ENCODE measurements at regions not wholly inside any gene's neighbourhood (a gene's known extent, or its start where the extent isn't known, plus 50 kb on each side); places are given as distances from the start of the nearest gene placed in this dataset.

DNA sequence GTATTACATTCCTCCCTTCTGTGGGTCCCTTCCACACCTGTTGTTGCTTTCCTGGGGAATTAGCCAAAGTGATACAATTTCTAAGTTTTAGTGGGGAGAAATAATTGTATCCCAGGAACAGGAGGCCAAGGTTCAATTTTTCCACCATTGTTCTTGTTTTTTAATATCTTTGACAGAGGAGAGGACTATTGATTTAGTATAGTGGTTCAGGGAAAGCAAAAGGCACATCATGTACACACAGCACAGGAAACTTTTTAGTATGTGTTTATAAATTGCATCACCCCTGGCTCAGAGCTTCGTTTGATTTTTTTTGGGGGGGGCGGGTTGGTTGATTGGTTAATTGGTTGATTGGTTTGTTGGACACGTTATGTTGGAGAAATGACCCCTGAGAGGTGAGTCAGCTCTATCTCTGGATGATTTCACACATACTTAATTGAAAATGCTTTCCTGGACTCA lies 431.6 kb downstream of the PID1 start:
- H3K27me3 ChIP-seq (ENCODE audit: low read length), result no peaks in the 10 kb centered on the region
- H2AFZ ChIP-seq (ENCODE audit: low read length), result no peak overlapping the region
- H3K9me2 ChIP-seq (replicated peaks; ENCODE audit: insufficient read depth, low read length), result no peaks in the 10 kb centered on the region
- no peak overlapping the region for H3K27ac ChIP-seq (ENCODE audit: low read length)
- no peaks in the 10 kb centered on the region for H3K79me2 ChIP-seq (ENCODE audit: low read length)
- no peaks in the 10 kb centered on the region for H3K4me1 ChIP-seq (ENCODE audit: low read length)
- no peaks in the 10 kb centered on the region for H3K36me3 ChIP-seq (ENCODE audit: insufficient read depth, low read length)
- no peak overlapping the region for H3K9ac ChIP-seq (ENCODE audit: low read length)
- no peak for DNase-seq
- H3K4me3 ChIP-seq (ENCODE audit: low read length), result no peak overlapping the region
- no peak overlapping the region for H3K4me2 ChIP-seq (ENCODE audit: low read depth, low read length, poor library complexity, severe bottlenecking)
- no peaks in the 10 kb centered on the region for H3K9me3 ChIP-seq (ENCODE audit: low read length)
- no peaks in the 10 kb centered on the region for H4K20me1 ChIP-seq (ENCODE audit: insufficient read depth, low read depth, low read length)

GRCh38 chr2:228838819-228839218 lies 432.3 kb downstream of the PID1 start:
- no peak for DNase-seq
- Histone ChIP-seq H3K4me2 (ENCODE audit: low read depth, low read length, poor library complexity, severe bottlenecking) (no peak overlapping the region), H3K27me3 (ENCODE audit: low read length) (no peaks in the 10 kb centered on the region), H3K79me2 (ENCODE audit: low read length) (no peaks in the 10 kb centered on the region), H2AFZ (ENCODE audit: low read length) (no peak overlapping the region), H3K9me3 (ENCODE audit: low read length) (no peaks in the 10 kb centered on the region), H3K27ac (ENCODE audit: low read length) (no peak overlapping the region), H3K9me2 (replicated peaks; ENCODE audit: insufficient read depth, low read length) (no peaks in the 10 kb centered on the region), H3K4me1 (ENCODE audit: low read length) (no peaks in the 10 kb centered on the region), H3K9ac (ENCODE audit: low read length) (no peak overlapping the region), H4K20me1 (ENCODE audit: insufficient read depth, low read depth, low read length) (no peaks in the 10 kb centered on the region), H3K36me3 (ENCODE audit: insufficient read depth, low read length) (no peaks in the 10 kb centered on the region), H3K4me3 (ENCODE audit: low read length) (no peak overlapping the region)

DNA sequence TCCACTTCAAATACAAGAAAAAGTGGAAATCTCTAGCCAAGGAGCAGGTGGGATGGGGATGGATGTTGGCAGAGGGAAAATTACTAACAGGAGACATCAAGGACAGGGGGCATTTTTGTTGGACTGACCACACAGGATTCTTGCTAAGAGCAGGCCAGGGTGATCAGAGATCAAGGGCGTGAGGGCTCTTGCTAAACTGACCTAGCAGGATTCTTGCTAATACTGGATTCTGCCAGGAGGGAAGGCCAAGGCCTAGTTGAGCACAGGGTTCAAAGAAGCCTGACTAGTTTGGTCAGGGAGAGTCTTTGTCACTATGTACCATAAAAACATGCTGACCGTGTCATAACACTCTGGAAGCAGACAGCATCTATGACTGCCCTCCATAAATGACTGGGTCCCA lies 442.7 kb downstream of the PID1 start:
- Histone ChIP-seq H3K9ac (ENCODE audit: low read length) (no peak overlapping the region), H2AFZ (ENCODE audit: low read length) (no peak overlapping the region), H3K9me3 (ENCODE audit: low read length) (no peaks in the 10 kb centered on the region), H3K4me3 (ENCODE audit: low read length) (no peak overlapping the region), H4K20me1 (ENCODE audit: insufficient read depth, low read depth, low read length) (no peaks in the 10 kb centered on the region), H3K4me1 (ENCODE audit: low read length) (no peaks in the 10 kb centered on the region), H3K9me2 (replicated peaks; ENCODE audit: insufficient read depth, low read length) (no peaks in the 10 kb centered on the region), H3K36me3 (ENCODE audit: insufficient read depth, low read length) (no peaks in the 10 kb centered on the region), H3K27ac (ENCODE audit: low read length) (no peak overlapping the region), H3K4me2 (ENCODE audit: low read depth, low read length, poor library complexity, severe bottlenecking) (no peak overlapping the region), H3K79me2 (ENCODE audit: low read length) (no peaks in the 10 kb centered on the region), H3K27me3 (ENCODE audit: low read length) (no peaks in the 10 kb centered on the region)
- no peak for DNase-seq

DNA sequence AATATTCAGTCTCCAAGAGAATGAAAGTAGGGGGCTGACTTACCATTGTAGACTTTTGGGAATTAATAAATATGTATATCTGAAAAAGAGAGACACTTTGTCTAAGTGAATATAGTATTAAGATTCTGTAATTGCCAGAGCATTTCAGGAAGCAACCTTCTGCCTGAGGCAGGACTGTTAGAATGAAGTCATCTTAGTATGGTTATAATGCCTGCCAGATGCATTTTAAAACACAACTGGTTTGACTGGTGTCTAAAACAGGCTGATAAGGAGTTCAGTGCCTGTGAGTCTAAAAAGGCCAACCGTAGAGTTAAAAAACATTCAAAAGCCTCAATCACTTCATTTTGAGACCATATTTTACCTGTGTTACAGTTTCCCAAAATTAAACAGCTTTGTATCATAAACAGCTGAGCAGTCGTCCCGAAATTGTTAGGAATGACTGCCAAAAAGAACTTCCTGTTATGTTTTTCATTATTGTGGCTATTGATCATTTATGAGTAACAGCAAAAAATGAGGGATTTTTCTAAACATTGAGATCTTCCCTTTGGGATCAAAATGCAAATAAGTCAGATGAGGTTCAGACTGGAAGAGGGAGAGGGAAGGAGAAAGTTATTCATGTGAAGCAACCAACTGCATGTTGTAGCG lies 443.9 kb downstream of the PID1 start:
- Histone ChIP-seq H3K27me3 (ENCODE audit: low read length) (no peaks in the 10 kb centered on the region), H3K9ac (ENCODE audit: low read length) (no peak overlapping the region), H3K36me3 (ENCODE audit: insufficient read depth, low read length) (no peaks in the 10 kb centered on the region), H4K20me1 (ENCODE audit: insufficient read depth, low read depth, low read length) (no peaks in the 10 kb centered on the region), H3K9me3 (ENCODE audit: low read length) (no peaks in the 10 kb centered on the region), H3K4me2 (ENCODE audit: low read depth, low read length, poor library complexity, severe bottlenecking) (no peak overlapping the region), H2AFZ (ENCODE audit: low read length) (no peak overlapping the region), H3K79me2 (ENCODE audit: low read length) (no peaks in the 10 kb centered on the region), H3K4me3 (ENCODE audit: low read length) (no peak overlapping the region), H3K9me2 (replicated peaks; ENCODE audit: insufficient read depth, low read length) (no peaks in the 10 kb centered on the region), H3K27ac (ENCODE audit: low read length) (no peak overlapping the region), H3K4me1 (ENCODE audit: low read length) (no peaks in the 10 kb centered on the region)
- no peak for DNase-seq

DNA sequence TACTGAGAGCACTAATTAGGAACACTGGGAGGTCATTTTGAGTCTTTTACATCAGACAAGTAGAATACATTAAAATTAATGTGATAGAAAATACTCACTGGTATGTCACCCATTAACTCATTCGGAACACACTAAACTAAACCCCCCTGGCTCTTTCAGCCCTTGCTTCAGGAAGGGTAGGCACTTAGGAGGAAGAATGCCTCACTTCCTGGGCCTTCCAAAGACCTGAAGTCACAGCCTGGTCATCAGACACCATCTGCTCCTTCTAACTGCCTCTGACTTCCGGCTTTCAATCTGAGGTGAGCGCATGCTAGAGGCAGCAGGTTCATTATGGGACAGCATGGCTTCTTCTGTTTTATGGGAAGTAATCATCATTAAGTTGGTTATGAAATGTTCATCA lies 451.4 kb downstream of the PID1 start:
- no peaks in the 10 kb centered on the region for H3K27me3 ChIP-seq (ENCODE audit: low read length)
- no peaks in the 10 kb centered on the region for H3K9me3 ChIP-seq (ENCODE audit: low read length)
- H3K4me2 ChIP-seq (ENCODE audit: low read depth, low read length, poor library complexity, severe bottlenecking), result no peak overlapping the region
- H3K4me1 ChIP-seq (ENCODE audit: low read length), result no peaks in the 10 kb centered on the region
- no peak overlapping the region for H2AFZ ChIP-seq (ENCODE audit: low read length)
- DNase-seq, result no peak
- no peaks in the 10 kb centered on the region for H3K79me2 ChIP-seq (ENCODE audit: low read length)
- no peaks in the 10 kb centered on the region for H3K36me3 ChIP-seq (ENCODE audit: insufficient read depth, low read length)
- H3K4me3 ChIP-seq (ENCODE audit: low read length), result no peak overlapping the region
- H3K9me2 ChIP-seq (replicated peaks; ENCODE audit: insufficient read depth, low read length), result no peaks in the 10 kb centered on the region
- no peak overlapping the region for H3K9ac ChIP-seq (ENCODE audit: low read length)
- no peak overlapping the region for H3K27ac ChIP-seq (ENCODE audit: low read length)
- H4K20me1 ChIP-seq (ENCODE audit: insufficient read depth, low read depth, low read length), result no peaks in the 10 kb centered on the region

DNA sequence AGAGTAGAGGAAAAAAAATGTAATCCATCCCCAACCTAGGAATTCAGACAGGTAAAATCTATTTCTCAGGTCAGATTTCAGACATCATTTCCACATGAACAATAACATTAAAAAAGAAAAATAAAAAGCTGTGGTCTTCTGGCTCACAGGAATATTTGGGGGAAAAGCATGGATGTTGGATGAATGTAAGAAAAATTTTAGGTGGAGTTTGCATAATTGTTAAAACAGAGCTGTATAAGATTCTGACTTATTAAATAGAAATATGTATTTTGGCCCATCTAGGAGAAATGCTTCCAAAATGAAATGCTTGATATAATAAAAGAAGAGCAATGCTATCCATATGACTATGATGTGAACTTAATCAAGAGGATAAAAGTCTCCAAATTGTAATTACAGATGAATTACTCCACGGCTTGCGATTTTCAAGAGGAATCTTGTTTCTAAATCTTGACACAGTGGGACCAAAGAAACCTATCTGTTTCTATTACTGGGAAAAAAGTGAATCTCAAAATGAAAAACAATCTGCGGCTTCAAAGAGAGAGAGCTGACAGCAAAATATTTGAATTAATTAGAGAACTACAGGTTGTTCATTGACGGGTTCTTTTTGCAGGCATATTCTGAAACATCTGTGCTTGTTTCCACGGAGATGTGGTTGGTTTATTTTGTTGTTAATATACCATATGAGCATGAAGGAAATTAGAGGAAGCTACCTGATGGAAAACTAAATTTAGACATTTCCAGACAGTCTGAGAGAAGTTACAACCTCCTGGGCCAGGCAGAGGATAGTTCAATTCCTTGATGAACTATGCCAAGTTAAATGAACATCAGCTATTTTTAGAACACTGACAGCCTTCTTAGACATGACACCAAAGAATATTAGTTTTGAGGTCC lies 468.7 kb downstream of the PID1 start:
- no peaks in the 10 kb centered on the region for H3K27me3 ChIP-seq (ENCODE audit: low read length)
- no peak overlapping the region for H3K4me3 ChIP-seq (ENCODE audit: low read length)
- no peaks in the 10 kb centered on the region for H3K36me3 ChIP-seq (ENCODE audit: insufficient read depth, low read length)
- no peaks in the 10 kb centered on the region for H3K9me2 ChIP-seq (replicated peaks; ENCODE audit: insufficient read depth, low read length)
- no peaks in the 10 kb centered on the region for H3K4me1 ChIP-seq (ENCODE audit: low read length)
- H4K20me1 ChIP-seq (ENCODE audit: insufficient read depth, low read depth, low read length), result no peaks in the 10 kb centered on the region
- no peaks in the 10 kb centered on the region for H3K9me3 ChIP-seq (ENCODE audit: low read length)
- no peak for DNase-seq
- no peak overlapping the region for H3K27ac ChIP-seq (ENCODE audit: low read length)
- H2AFZ ChIP-seq (ENCODE audit: low read length), result no peak overlapping the region
- no peaks in the 10 kb centered on the region for H3K79me2 ChIP-seq (ENCODE audit: low read length)
- H3K4me2 ChIP-seq (ENCODE audit: low read depth, low read length, poor library complexity, severe bottlenecking), result no peak overlapping the region
- H3K9ac ChIP-seq (ENCODE audit: low read length), result no peak overlapping the region

DNA sequence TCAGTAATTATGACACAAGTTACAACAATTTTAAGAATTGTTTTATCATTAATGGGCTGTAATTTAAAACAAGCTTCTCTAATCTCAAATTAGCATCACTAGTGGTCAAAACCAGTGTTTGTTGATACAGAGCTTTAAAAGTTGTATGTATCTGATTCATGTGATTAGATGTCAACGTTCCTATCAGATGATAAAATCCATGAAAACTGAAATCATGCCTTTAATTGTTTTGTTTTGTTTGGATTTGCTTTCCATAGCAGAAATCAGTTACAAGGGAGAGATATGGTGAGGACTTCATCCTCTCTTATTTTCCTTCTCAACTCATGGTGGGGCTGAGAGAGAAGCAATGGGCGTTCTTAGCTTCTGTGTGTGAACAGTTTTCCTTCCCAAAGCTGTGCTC lies 469.6 kb downstream of the PID1 start:
- no peaks in the 10 kb centered on the region for H3K9me2 ChIP-seq (replicated peaks; ENCODE audit: insufficient read depth, low read length)
- H3K36me3 ChIP-seq (ENCODE audit: insufficient read depth, low read length), result no peaks in the 10 kb centered on the region
- no peak for DNase-seq
- no peak overlapping the region for H3K4me3 ChIP-seq (ENCODE audit: low read length)
- no peaks in the 10 kb centered on the region for H3K27me3 ChIP-seq (ENCODE audit: low read length)
- H3K4me2 ChIP-seq (ENCODE audit: low read depth, low read length, poor library complexity, severe bottlenecking), result no peak overlapping the region
- H3K27ac ChIP-seq (ENCODE audit: low read length), result no peak overlapping the region
- H3K9ac ChIP-seq (ENCODE audit: low read length), result no peak overlapping the region
- no peaks in the 10 kb centered on the region for H3K79me2 ChIP-seq (ENCODE audit: low read length)
- H3K9me3 ChIP-seq (ENCODE audit: low read length), result no peaks in the 10 kb centered on the region
- H2AFZ ChIP-seq (ENCODE audit: low read length), result no peak overlapping the region
- no peaks in the 10 kb centered on the region for H3K4me1 ChIP-seq (ENCODE audit: low read length)
- no peaks in the 10 kb centered on the region for H4K20me1 ChIP-seq (ENCODE audit: insufficient read depth, low read depth, low read length)

DNA sequence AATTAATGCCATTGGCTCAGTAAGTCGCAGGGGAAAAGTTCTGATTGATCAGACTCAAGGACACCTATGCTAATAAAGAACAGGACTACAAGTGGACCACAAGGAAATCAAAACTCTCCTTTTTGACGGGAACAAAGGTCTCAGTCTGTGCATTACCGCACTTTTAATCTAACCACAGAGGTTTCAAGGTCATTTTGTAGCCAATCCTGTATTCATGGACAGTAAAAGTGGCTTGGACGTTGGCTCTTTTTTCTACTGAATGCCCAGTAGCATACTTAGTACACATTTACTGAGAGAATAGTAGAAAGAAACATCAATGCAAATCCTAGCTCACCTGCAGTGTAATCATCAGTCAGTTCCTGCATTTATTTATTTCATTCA lies 471.9 kb downstream of the PID1 start:
- Histone ChIP-seq H2AFZ (ENCODE audit: low read length) (no peak overlapping the region), H3K9me3 (ENCODE audit: low read length) (no peaks in the 10 kb centered on the region), H3K4me1 (ENCODE audit: low read length) (no peaks in the 10 kb centered on the region), H3K27me3 (ENCODE audit: low read length) (no peaks in the 10 kb centered on the region), H3K27ac (ENCODE audit: low read length) (no peak overlapping the region), H3K36me3 (ENCODE audit: insufficient read depth, low read length) (no peaks in the 10 kb centered on the region), H3K9ac (ENCODE audit: low read length) (no peak overlapping the region), H3K79me2 (ENCODE audit: low read length) (no peaks in the 10 kb centered on the region), H3K4me2 (ENCODE audit: low read depth, low read length, poor library complexity, severe bottlenecking) (no peak overlapping the region), H3K9me2 (replicated peaks; ENCODE audit: insufficient read depth, low read length) (no peaks in the 10 kb centered on the region; the same call in 1 of the 2 replicates), H4K20me1 (ENCODE audit: insufficient read depth, low read depth, low read length) (no peaks in the 10 kb centered on the region), H3K4me3 (ENCODE audit: low read length) (no peak overlapping the region)
- DNase-seq, result no peak

Data from Karpas-422 (cell line).